SK-N-SH treated with all-trans-retinoic acid at 6 μM for 48 hours (cell line): ENCODE measurements at regions not wholly inside any gene's neighbourhood (a gene's known extent, or its start where the extent isn't known, plus 50 kb on each side); places are given as distances from the start of the nearest gene placed in this dataset.

ENCODE experiments used
- ATAC-seq: fragments of 200-7000 bp; cut with Tn5 transposase; 3 replicates; pipeline ENCODE4 v1.9.1; 2020; ENCODE audit warnings: mild to moderate bottlenecking, moderate library complexity
- CSDC2 ChIP-seq: fragments of 250-450 bp; sonication (Bioruptor Pico); IDR thresholded peaks from 2 replicates; pipeline ENCODE4 v1.5.0; 2020; ENCODE audit warnings: mild to moderate bottlenecking, moderate library complexity
- ESRRG ChIP-seq: fragments of 250-450 bp; sonication (Bioruptor Pico); IDR thresholded peaks from 2 replicates; pipeline ENCODE4 v1.6.1; 2021; ENCODE audit warnings: mild to moderate bottlenecking
- ISL1 ChIP-seq: fragments of 250-450 bp; sonication (Bioruptor Pico); IDR thresholded peaks from 2 replicates; pipeline ENCODE4 v2.1.2; 2022; ENCODE audit warnings: mild to moderate bottlenecking, moderate library complexity
- PPARA ChIP-seq: fragments of 250-450 bp; sonication (Bioruptor Pico); IDR thresholded peaks from 2 replicates; pipeline ENCODE4 v1.5.0; 2020; ENCODE audit warnings: mild to moderate bottlenecking, borderline replicate concordance
- SNAI2 ChIP-seq: fragments of 250-450 bp; sonication (Bioruptor Pico); IDR thresholded peaks from 2 replicates; pipeline ENCODE4 v1.5.0; 2020; ENCODE audit warnings: mild to moderate bottlenecking, moderate library complexity
- TCF4 ChIP-seq: fragments of 250-450 bp; sonication (Bioruptor Pico); IDR thresholded peaks from 2 replicates; pipeline ENCODE4 v1.8.0; 2021; ENCODE audit warnings: mild to moderate bottlenecking, moderate library complexity, borderline replicate concordance
- ZC3H10 ChIP-seq: fragments of 250-450 bp; sonication (Bioruptor Pico); IDR thresholded peaks from 2 replicates; pipeline ENCODE4 v1.5.1; 2021; ENCODE audit warnings: mild to moderate bottlenecking, moderate library complexity
- ZFP3 ChIP-seq: fragments of 250-450 bp; sonication (Bioruptor Pico); IDR thresholded peaks from 2 replicates; pipeline ENCODE4 v1.5.0; 2020; ENCODE audit warnings: mild to moderate bottlenecking, moderate library complexity
- ZNF565 ChIP-seq: fragments of 450-650 bp; formaldehyde crosslinking; conservative IDR thresholded peaks from 2 replicates; pipeline ENCODE4 v1.5.0; 2020; ENCODE audit warnings: low read depth, mild to moderate bottlenecking, moderate library complexity
- ZNF70 ChIP-seq: fragments of 450-650 bp; formaldehyde crosslinking; IDR thresholded peaks from 2 replicates; pipeline ENCODE4 v1.5.0; 2020; ENCODE audit warnings: mild to moderate bottlenecking, moderate library complexity
- ZNF8 ChIP-seq: fragments of 450-650 bp; formaldehyde crosslinking; IDR thresholded peaks from 2 replicates; pipeline ENCODE4 v1.5.0; 2020; ENCODE audit warnings: mild to moderate bottlenecking, moderate library complexity
- TF ChIP-seq, protein P1 (sequence below): fragments of 250-450 bp; sonication (Bioruptor Pico); IDR thresholded peaks from 2 replicates; pipeline ENCODE4 v1.8.0; 2020; ENCODE audit warnings: mild to moderate bottlenecking, moderate library complexity, borderline replicate concordance
- TF ChIP-seq, protein P2 (sequence below): fragments of 250-450 bp; sonication (Bioruptor Pico); IDR thresholded peaks from 2 replicates; pipeline ENCODE4 v1.5.0; 2020; ENCODE audit warnings: mild to moderate bottlenecking, moderate library complexity
- TF ChIP-seq, protein P3 (sequence below): fragments of 250-450 bp; sonication (Bioruptor Pico); IDR thresholded peaks from 2 replicates; pipeline ENCODE4 v1.8.0; 2021; ENCODE audit warnings: low read depth, mild to moderate bottlenecking, moderate library complexity, borderline replicate concordance
- TF ChIP-seq, protein P4 (sequence below): fragments of 250-450 bp; sonication (Bioruptor Pico); IDR thresholded peaks from 2 replicates; pipeline ENCODE4 v1.5.1; 2020; ENCODE audit warnings: low read depth, mild to moderate bottlenecking, moderate library complexity

GRCh38 chr15:47505712-47506328 lies 211.5 kb upstream of the SEMA6D start:
- TF ChIP-seq, protein P1, sequence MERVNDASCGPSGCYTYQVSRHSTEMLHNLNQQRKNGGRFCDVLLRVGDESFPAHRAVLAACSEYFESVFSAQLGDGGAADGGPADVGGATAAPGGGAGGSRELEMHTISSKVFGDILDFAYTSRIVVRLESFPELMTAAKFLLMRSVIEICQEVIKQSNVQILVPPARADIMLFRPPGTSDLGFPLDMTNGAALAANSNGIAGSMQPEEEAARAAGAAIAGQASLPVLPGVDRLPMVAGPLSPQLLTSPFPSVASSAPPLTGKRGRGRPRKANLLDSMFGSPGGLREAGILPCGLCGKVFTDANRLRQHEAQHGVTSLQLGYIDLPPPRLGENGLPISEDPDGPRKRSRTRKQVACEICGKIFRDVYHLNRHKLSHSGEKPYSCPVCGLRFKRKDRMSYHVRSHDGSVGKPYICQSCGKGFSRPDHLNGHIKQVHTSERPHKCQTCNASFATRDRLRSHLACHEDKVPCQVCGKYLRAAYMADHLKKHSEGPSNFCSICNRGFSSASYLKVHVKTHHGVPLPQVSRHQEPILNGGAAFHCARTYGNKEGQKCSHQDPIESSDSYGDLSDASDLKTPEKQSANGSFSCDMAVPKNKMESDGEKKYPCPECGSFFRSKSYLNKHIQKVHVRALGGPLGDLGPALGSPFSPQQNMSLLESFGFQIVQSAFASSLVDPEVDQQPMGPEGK = no peak
- ATAC-seq = no peak; the same call in 2 of the 3 replicates

GRCh38 chr15:47506329-47507100 lies 210.8 kb upstream of the SEMA6D start:
- TF ChIP-seq CSDC2 (CRISPR knock-in tag) = no peak
- TF ChIP-seq ISL1 (CRISPR knock-in tag) = peak; percentile 16; the same call in 1 of the 2 replicates
- no peak for TF ChIP-seq PPARA
- ATAC-seq = peak; percentile 38; the same call in 1 of the 3 replicates

DNA sequence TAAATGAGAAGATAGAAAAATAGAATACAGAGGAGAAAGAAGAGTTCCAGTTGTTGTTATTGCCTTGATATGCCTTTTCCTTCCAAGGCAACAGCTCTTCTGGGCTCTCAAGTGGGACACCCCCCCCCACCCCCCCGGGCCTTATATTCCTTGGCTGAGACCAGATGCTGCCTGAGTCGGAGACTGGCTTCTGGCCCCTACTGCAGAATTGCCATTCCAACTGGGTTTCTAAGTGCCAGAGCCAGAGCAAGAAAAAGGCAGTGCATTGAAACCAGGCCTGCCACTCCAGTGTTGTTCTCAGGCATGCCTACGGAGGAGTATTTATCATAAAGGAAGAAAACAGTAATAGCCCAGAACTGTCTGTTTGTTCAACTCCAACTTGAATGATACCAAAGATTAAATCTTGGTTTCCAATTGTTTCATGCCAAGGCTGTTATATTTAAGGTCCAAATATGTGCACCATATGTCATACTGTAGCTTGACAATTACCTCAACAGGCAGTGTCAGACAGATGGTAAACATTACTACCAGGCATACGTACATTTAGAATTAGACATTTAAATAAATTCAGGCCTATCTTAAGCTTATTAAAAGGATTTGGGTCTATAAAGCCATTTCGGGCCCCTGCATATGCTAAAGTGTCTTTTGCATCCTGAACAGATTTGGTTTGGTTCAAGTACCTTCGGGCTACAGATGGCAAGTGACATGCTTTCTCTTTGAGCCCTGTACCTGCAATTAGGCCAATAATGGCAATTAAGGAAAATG lies 209.9 kb upstream of the SEMA6D start:
- peak; percentile 44; the same call in 1 of the 3 replicates for ATAC-seq
- TF ChIP-seq, protein P2, sequence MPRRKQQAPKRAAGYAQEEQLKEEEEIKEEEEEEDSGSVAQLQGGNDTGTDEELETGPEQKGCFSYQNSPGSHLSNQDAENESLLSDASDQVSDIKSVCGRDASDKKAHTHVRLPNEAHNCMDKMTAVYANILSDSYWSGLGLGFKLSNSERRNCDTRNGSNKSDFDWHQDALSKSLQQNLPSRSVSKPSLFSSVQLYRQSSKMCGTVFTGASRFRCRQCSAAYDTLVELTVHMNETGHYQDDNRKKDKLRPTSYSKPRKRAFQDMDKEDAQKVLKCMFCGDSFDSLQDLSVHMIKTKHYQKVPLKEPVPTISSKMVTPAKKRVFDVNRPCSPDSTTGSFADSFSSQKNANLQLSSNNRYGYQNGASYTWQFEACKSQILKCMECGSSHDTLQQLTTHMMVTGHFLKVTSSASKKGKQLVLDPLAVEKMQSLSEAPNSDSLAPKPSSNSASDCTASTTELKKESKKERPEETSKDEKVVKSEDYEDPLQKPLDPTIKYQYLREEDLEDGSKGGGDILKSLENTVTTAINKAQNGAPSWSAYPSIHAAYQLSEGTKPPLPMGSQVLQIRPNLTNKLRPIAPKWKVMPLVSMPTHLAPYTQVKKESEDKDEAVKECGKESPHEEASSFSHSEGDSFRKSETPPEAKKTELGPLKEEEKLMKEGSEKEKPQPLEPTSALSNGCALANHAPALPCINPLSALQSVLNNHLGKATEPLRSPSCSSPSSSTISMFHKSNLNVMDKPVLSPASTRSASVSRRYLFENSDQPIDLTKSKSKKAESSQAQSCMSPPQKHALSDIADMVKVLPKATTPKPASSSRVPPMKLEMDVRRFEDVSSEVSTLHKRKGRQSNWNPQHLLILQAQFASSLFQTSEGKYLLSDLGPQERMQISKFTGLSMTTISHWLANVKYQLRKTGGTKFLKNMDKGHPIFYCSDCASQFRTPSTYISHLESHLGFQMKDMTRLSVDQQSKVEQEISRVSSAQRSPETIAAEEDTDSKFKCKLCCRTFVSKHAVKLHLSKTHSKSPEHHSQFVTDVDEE (CRISPR knock-in tag) = 0 out of 2 replicates have a peak, but pooled peaks have one; percentile 52
- TF ChIP-seq SNAI2 (CRISPR knock-in tag) (no peak), ZNF565 (CRISPR knock-in tag) (no peak), ISL1 (CRISPR knock-in tag) (no peak), TCF4 (CRISPR knock-in tag) (peak; percentile 88)
- TF ChIP-seq, protein P1 = no peak

DNA sequence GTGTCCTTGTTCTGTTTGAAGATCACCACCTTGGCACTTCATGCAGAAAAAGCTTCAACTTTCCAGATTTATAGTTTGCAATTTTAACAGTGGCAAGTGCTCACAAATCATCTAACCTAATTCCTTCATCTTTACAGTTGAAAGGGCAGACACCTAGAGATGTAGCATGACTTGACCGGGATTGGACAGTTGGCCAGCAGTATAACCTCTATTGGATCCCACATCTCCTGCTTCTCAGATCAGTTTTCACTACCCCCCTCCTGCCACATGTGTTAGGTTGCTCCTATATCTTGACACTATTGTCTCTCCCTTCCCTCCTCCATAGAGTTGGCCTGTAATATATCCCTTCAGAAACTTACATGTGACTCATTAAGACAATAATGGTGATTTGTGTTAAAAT lies 206.0 kb upstream of the SEMA6D start:
- no peak for TF ChIP-seq ESRRG (CRISPR knock-in tag)
- TF ChIP-seq, protein P3, sequence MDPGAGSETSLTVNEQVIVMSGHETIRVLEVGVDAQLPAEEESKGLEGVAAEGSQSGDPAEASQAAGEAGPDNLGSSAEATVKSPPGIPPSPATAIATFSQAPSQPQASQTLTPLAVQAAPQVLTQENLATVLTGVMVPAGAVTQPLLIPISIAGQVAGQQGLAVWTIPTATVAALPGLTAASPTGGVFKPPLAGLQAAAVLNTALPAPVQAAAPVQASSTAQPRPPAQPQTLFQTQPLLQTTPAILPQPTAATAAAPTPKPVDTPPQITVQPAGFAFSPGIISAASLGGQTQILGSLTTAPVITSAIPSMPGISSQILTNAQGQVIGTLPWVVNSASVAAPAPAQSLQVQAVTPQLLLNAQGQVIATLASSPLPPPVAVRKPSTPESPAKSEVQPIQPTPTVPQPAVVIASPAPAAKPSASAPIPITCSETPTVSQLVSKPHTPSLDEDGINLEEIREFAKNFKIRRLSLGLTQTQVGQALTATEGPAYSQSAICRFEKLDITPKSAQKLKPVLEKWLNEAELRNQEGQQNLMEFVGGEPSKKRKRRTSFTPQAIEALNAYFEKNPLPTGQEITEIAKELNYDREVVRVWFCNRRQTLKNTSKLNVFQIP (CRISPR knock-in tag) = no peak
- no peak for TF ChIP-seq ZC3H10
- TF ChIP-seq PPARA = no peak
- TF ChIP-seq, protein P4, sequence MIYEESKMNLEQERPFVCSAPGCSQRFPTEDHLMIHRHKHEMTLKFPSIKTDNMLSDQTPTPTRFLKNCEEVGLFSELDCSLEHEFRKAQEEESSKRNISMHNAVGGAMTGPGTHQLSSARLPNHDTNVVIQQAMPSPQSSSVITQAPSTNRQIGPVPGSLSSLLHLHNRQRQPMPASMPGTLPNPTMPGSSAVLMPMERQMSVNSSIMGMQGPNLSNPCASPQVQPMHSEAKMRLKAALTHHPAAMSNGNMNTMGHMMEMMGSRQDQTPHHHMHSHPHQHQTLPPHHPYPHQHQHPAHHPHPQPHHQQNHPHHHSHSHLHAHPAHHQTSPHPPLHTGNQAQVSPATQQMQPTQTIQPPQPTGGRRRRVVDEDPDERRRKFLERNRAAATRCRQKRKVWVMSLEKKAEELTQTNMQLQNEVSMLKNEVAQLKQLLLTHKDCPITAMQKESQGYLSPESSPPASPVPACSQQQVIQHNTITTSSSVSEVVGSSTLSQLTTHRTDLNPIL (CRISPR knock-in tag) = no peak
- TF ChIP-seq, protein P1 = no peak
- no peak for TF ChIP-seq ZNF8
- TF ChIP-seq ISL1 (CRISPR knock-in tag) = no peak
- TF ChIP-seq ZNF70 (CRISPR knock-in tag) = no peak
- TF ChIP-seq ZFP3 (CRISPR knock-in tag) = no peak

More for the DNA sequence above, 206.0 kb upstream of the SEMA6D start:
- ATAC-seq = no peak
